Activated CD8-positive, alpha-beta T cell treated with anti-CD3 and anti-CD28 coated beads for 36 hours (primary cell): ENCODE measurements at regions not wholly inside any gene's neighbourhood (a gene's known extent, or its start where the extent isn't known, plus 50 kb on each side); places are given as distances from the start of the nearest gene placed in this dataset.

ENCODE experiments used
- ATAC-seq: fragments of 200-7000 bp; cut with Tn5 transposase; one replicate; pipeline ENCODE4 v1.10.0; 2021; ENCODE audit warnings: mild to moderate bottlenecking, moderate library complexity
- CTCF ChIA-PET: fragments of 350-600 bp; sonication (Branson Sonifier 250); formaldehyde crosslinking; loops from one replicate; lab custom pipeline; 2021; ENCODE audit warnings: antibody characterized with exemption; lab: Charles Lee
- POLR2A ChIA-PET: fragments of 350-600 bp; sonication (Branson Sonifier 250); formaldehyde crosslinking; loops from one replicate; lab custom pipeline; 2021; ENCODE audit warnings: antibody characterized with exemption; lab: Charles Lee
- DNase-seq: peaks from one replicate; pipeline ENCODE4 v3.0.0-alpha.2; 2020
- H3K27ac Mint-ChIP-seq: one replicate; pipeline ENCODE4 v1.8.0; 2021; ENCODE audit warnings: mild to moderate bottlenecking, mixed read lengths
- H3K27me3 Mint-ChIP-seq: one replicate; pipeline ENCODE4 v1.8.0; 2021; ENCODE audit warnings: mixed read lengths
- H3K36me3 Mint-ChIP-seq: one replicate; pipeline ENCODE4 v1.8.0; 2021; ENCODE audit warnings: low read depth, mixed read lengths
- H3K4me1 Mint-ChIP-seq: one replicate; pipeline ENCODE4 v1.8.0; 2021; ENCODE audit warnings: low read depth, mixed read lengths
- H3K4me3 Mint-ChIP-seq: one replicate; pipeline ENCODE4 v1.8.0; 2021; ENCODE audit warnings: mild to moderate bottlenecking, moderate library complexity, mixed read lengths
- H3K9me3 Mint-ChIP-seq: one replicate; pipeline ENCODE4 v1.8.0; 2021; ENCODE audit warnings: mixed read lengths
- CTCF ChIP-seq: fragments of 200-600 bp; IDR thresholded peaks from one replicate; pipeline ENCODE4 v1.8.0; 2022; ENCODE audit warnings: antibody characterized with exemption, mild to moderate bottlenecking
- intact Hi-C: fragments of 100-400 bp; cut with micrococcal nuclease; formaldehyde crosslinking; loops from one replicate; pipeline ENCODE4 v1.10.0; 2022

GRCh38 chr6:23568292-23568691 is 557.7 kb upstream of the NRSN1 start:
- DNase-seq (no peak), ATAC-seq (no peak)
- no peaks in the 10 kb centered on the region for H3K36me3 Mint-ChIP-seq
- no peaks in the 10 kb centered on the region for H3K27me3 Mint-ChIP-seq
- intact Hi-C loops = no loop called here
- H3K9me3 Mint-ChIP-seq = no peaks in the 10 kb centered on the region
- TF ChIP-seq CTCF = no peak
- H3K4me1 Mint-ChIP-seq = no peaks in the 10 kb centered on the region
- POLR2A ChIA-PET = no interaction called here
- no peak overlapping the region for H3K4me3 Mint-ChIP-seq
- CTCF ChIA-PET = no interaction called here
- H3K27ac Mint-ChIP-seq = no peak overlapping the region

DNA sequence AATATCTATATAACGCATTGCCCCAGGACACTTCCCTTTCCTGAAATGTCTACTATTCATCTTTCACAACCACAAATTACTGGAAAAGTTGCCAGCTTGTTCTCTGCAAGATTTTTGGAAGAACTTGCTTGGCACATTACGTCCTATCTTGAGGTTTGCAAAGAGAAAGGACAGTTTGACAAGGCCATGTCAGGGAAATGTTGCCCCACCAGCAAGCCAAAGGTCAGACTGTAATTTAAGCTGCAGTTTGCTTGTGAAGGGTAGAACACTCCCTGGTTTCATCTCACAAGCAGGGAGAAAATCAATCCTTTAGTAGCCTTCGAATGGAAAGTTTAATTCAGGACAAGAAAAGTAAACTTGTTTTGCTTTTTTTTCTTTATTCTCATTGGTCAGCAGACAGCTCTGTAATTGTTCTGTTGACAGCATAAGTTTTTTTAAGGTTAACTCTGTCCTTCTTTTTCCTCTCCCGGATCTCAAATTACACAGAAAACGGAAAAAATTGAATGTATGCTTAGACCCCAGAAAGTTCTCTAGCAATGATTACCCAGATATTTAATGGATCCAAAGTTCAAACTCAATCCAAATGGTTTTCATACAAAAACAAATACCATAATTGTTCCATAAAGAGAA is 541.8 kb upstream of the NRSN1 start:
- intact Hi-C loops = no loop called here
- no peak for TF ChIP-seq CTCF
- Mint-ChIP-seq H3K27ac (no peak overlapping the region), H3K4me1 (no peaks in the 10 kb centered on the region), H3K36me3 (no peaks in the 10 kb centered on the region), H3K27me3 (no peaks in the 10 kb centered on the region), H3K4me3 (no peak overlapping the region), H3K9me3 (no peaks in the 10 kb centered on the region)
- POLR2A ChIA-PET = no interaction called here
- CTCF ChIA-PET = no interaction called here
- no peak for DNase-seq
- ATAC-seq = no peak

- ChIA-PET CTCF (no interaction called here), POLR2A (no interaction called here)
- DNase-seq (no peak), ATAC-seq (no peak)
- Mint-ChIP-seq H3K27ac (no peak overlapping the region), H3K4me3 (no peak overlapping the region), H3K27me3 (no peaks in the 10 kb centered on the region), H3K9me3 (no peaks in the 10 kb centered on the region), H3K4me1 (no peaks in the 10 kb centered on the region), H3K36me3 (no peaks in the 10 kb centered on the region)
- TF ChIP-seq CTCF = no peak
- intact Hi-C loops = no loop called here
These were observed 538.4 kb upstream of the NRSN1 start for GRCh38 chr6:23587582-23587981.

GRCh38 chr6:23589811-23590210 is 536.2 kb upstream of the NRSN1 start:
- H3K4me3 Mint-ChIP-seq = no peak overlapping the region
- H3K27me3 Mint-ChIP-seq = no peaks in the 10 kb centered on the region
- no peak for TF ChIP-seq CTCF
- intact Hi-C loops = no loop called here
- DNase-seq (no peak), ATAC-seq (no peak)
- POLR2A ChIA-PET = no interaction called here
- H3K4me1 Mint-ChIP-seq = no peaks in the 10 kb centered on the region
- no peak overlapping the region for H3K27ac Mint-ChIP-seq
- H3K9me3 Mint-ChIP-seq = no peaks in the 10 kb centered on the region
- CTCF ChIA-PET = no interaction called here
- H3K36me3 Mint-ChIP-seq = no peaks in the 10 kb centered on the region

- TF ChIP-seq CTCF = no peak
- ChIA-PET POLR2A (no interaction called here), CTCF (no interaction called here)
- Mint-ChIP-seq H3K4me1 (no peaks in the 10 kb centered on the region), H3K36me3 (no peaks in the 10 kb centered on the region), H3K9me3 (no peaks in the 10 kb centered on the region), H3K4me3 (no peak overlapping the region), H3K27ac (no peak overlapping the region), H3K27me3 (no peaks in the 10 kb centered on the region)
- DNase-seq = no peak
- no peak for ATAC-seq
- intact Hi-C loops = no loop called here
These were observed 535.4 kb upstream of the NRSN1 start for GRCh38 chr6:23590498-23591126.
